ENCODE measurements at regions not wholly inside any gene's neighbourhood (a gene's known extent, or its start where the extent isn't known, plus 50 kb on each side); places are given as distances from the start of the nearest gene placed in this dataset.

DNA sequence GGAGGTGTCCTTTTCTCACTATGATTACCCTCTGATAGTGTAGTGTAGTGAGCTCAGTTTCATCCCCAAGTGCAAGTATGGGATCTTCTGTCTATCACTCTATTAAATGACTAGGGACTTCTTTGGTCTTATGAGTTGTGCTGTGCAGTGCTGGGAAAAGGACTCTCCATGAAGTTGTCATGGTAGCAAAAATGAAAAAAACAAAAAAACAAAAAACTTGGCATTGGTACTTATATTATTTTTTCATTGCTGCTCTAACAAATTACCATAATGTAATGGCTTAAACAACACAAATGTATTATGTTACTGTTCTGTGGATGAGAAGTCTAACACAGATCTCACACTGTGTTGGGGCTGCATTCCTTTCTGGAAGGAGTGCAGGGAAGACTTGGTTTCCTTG lies 393.1 kb upstream of the NOVA1 start:
- Mint-ChIP-seq H3K27me3 (no peaks in the 10 kb centered on the region), H3K4me1 (no peaks in the 10 kb centered on the region), H3K9me3 (peaks cover 4% of the 10 kb centered on the region), H3K4me3 (no peak overlapping the region), H3K27ac (no peak overlapping the region), H3K36me3 (no peaks in the 10 kb centered on the region)
- DNase-seq (no peak), ATAC-seq (ENCODE audit: low read depth) (no peak)
- POLR2A ChIA-PET: no interaction called here

DNA sequence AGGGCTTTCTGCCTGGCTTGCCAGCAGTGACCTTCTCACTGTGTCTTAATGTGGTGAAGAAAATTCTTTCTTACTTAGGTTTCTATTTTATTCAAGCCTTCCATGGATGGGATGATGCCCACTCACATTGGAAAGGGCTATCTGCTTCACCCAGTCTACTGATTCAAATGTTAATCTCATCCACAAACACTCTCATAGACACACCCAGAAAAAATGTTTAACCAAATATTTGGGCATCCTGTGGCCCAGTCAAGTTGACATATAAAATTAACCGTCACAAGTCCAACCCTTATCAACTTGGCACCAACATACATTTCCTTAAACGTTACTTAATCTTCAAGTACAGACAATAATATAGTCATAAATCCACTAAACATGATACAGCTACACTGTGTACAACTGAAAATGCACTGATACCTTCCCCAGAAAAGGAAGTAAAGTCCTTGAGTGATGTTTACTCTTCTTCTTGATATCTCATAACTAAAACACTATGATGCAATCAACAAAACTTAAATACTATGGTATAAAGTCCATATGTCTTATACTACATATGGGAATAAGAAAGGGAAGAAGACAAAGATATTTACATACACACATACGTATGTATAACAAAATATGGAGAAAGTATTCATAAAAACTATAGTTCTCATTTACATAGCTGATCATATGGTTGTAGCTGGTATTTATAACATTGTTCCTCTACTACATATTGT lies 394.7 kb upstream of the NOVA1 start:
- Mint-ChIP-seq H3K36me3 (no peaks in the 10 kb centered on the region), H3K4me1 (no peaks in the 10 kb centered on the region), H3K4me3 (no peak overlapping the region), H3K27ac (no peak overlapping the region), H3K9me3 (peaks cover 4% of the 10 kb centered on the region), H3K27me3 (no peaks in the 10 kb centered on the region)
- ATAC-seq (ENCODE audit: low read depth) (no peak), DNase-seq (no peak)
- POLR2A ChIA-PET: no interaction called here

DNA sequence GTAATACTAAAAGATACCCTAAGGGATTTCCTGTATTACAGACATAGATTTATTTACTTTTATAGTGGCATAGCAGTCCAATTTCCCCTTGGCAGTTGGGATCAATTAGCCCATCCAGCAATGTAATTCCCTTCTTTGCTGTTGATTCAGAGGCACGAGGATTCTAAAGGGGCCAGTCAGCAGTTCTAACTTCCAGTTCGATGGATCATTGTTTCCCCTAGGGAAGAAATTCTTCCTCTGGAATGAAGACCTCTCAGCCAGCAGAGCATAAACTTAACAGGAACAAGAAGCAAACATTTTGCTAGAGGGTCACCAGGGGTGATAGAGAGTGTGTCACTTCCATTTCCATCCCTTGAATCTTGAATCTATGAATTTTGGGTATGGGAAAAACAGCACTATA lies 395.7 kb upstream of the NOVA1 start:
- POLR2A ChIA-PET: no interaction called here
- H3K4me3 Mint-ChIP-seq: no peak overlapping the region
- H3K4me1 Mint-ChIP-seq: no peaks in the 10 kb centered on the region
- peaks cover 4% of the 10 kb centered on the region for H3K9me3 Mint-ChIP-seq
- DNase-seq (no peak), ATAC-seq (ENCODE audit: low read depth) (no peak)
- H3K27me3 Mint-ChIP-seq: no peaks in the 10 kb centered on the region
- H3K36me3 Mint-ChIP-seq: no peaks in the 10 kb centered on the region
- H3K27ac Mint-ChIP-seq: no peak overlapping the region

DNA sequence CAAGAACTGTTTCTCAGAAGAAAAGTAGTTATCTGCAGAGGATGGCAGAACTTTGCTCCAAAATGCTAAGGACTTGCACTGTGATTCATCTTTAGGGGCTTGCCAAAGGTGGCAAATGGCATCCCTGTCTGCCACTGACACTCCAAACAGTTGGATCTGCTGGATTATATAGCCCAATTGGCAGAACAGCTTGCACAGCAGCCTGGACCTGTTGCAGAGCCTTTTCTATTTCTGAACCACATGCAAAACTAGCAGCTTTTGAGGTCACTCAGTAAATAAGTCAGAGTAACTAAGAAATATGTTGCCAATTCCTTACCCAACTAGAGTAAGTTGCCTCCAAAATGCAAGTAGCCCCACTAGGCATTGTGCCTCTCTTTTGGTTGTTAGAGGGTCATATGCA lies 397.5 kb upstream of the NOVA1 start:
- no peak for ATAC-seq (ENCODE audit: low read depth)
- Mint-ChIP-seq H3K9me3 (peaks cover 4% of the 10 kb centered on the region), H3K27ac (no peak overlapping the region), H3K4me3 (no peak overlapping the region), H3K27me3 (no peaks in the 10 kb centered on the region), H3K36me3 (no peaks in the 10 kb centered on the region), H3K4me1 (no peaks in the 10 kb centered on the region)
- DNase-seq: no peak
- POLR2A ChIA-PET: no interaction called here

DNA sequence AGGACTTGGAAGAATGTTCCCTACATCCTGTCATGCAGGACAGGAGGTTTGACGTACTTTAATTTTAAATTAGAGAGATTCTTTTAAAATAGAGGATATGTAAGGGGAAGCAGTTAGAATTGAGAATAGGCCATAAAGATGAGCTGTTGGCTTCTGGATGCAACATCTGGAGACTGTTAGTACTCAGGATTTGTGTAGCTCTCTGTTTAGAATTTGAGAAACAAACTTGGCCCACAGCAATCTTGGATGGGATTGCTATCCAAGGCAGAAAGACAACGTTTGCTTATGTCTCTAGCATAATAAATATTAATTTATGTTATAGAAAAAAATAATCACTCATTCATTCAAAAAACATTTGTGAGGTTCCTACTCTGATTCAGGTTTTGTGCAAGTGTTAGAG lies 398.4 kb upstream of the NOVA1 start:
- H3K4me1 Mint-ChIP-seq: no peaks in the 10 kb centered on the region
- DNase-seq (no peak), ATAC-seq (ENCODE audit: low read depth) (no peak)
- H3K4me3 Mint-ChIP-seq: no peak overlapping the region
- no peaks in the 10 kb centered on the region for H3K27me3 Mint-ChIP-seq
- no peak overlapping the region for H3K27ac Mint-ChIP-seq
- H3K9me3 Mint-ChIP-seq: peaks cover 4% of the 10 kb centered on the region
- no peaks in the 10 kb centered on the region for H3K36me3 Mint-ChIP-seq
- POLR2A ChIA-PET: no interaction called here

DNA sequence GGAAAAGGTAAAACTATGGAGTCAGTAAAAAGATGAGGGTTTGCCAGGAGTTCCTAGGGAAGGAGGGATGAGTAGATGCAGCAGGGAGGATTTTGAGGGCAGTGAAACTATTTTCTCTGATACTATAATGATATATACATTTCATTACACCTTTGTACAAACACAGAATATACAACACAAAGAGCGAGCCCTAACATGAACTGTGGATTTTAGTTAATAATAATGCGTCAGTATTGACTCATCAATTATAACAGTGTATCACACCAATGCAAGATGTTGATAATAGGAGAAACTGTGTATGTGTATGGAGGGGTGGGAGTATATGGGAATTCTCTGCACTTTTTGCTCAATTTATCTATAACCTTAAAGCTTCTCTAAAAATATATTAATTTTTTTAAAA lies 404.3 kb upstream of the NOVA1 start:
- peaks cover 9% of the 10 kb centered on the region for H3K9me3 Mint-ChIP-seq
- no peaks in the 10 kb centered on the region for H3K4me1 Mint-ChIP-seq
- no peak overlapping the region for H3K4me3 Mint-ChIP-seq
- no peak overlapping the region for H3K27ac Mint-ChIP-seq
- H3K36me3 Mint-ChIP-seq: no peaks in the 10 kb centered on the region
- H3K27me3 Mint-ChIP-seq: no peaks in the 10 kb centered on the region
- POLR2A ChIA-PET: no interaction called here
- DNase-seq (no peak), ATAC-seq (ENCODE audit: low read depth) (no peak)

DNA sequence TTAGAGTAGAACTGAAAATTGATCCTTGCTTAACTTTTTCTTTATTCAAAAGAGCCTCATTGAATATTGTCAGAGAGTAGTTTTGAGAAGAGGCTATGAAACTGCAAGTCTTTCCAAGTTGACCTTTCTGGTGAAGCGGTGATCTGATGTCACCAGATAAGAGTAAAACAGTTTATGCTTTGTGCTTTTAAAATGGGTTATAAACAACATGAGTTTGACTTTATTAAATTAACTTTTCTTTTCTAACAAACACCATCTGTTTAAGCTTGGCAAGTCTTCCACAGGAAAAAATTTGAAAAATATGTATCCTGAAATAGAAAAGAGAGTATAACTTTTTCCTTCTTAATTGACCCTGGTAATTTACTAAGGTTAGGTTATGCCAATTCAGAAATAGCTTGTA lies 408.7 kb upstream of the NOVA1 start:
- no peak for ATAC-seq (ENCODE audit: low read depth)
- Mint-ChIP-seq H3K4me3 (no peak overlapping the region), H3K36me3 (no peaks in the 10 kb centered on the region), H3K4me1 (no peaks in the 10 kb centered on the region), H3K27me3 (no peaks in the 10 kb centered on the region), H3K27ac (no peak overlapping the region), H3K9me3 (peaks cover 13% of the 10 kb centered on the region)
- no peak for DNase-seq
- POLR2A ChIA-PET: no interaction called here

DNA sequence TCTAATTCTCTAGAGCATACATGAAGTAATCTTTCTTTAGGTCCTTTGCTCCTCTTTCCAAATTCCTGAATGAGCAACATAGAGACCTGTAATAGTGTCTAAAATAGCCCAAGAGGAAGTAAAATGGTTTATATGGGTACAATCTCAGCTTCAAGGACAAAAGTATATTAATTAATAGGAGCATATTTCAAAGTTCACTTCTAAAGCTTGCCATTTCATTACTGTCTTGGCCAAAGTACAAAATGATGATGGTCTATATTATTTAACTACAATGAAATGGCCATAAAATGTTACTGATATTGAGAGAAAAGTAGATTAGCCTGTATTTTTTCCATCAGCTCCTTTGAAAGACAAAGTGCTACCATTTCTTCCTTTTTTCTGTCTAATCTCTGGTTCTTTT lies 410.4 kb upstream of the NOVA1 start:
- no peak overlapping the region for H3K27ac Mint-ChIP-seq
- H3K4me1 Mint-ChIP-seq: no peaks in the 10 kb centered on the region
- no peak overlapping the region for H3K4me3 Mint-ChIP-seq
- ATAC-seq (ENCODE audit: low read depth) (no peak), DNase-seq (no peak)
- H3K27me3 Mint-ChIP-seq: no peaks in the 10 kb centered on the region
- H3K9me3 Mint-ChIP-seq: peaks cover 14% of the 10 kb centered on the region
- H3K36me3 Mint-ChIP-seq: no peaks in the 10 kb centered on the region
- POLR2A ChIA-PET: no interaction called here

DNA sequence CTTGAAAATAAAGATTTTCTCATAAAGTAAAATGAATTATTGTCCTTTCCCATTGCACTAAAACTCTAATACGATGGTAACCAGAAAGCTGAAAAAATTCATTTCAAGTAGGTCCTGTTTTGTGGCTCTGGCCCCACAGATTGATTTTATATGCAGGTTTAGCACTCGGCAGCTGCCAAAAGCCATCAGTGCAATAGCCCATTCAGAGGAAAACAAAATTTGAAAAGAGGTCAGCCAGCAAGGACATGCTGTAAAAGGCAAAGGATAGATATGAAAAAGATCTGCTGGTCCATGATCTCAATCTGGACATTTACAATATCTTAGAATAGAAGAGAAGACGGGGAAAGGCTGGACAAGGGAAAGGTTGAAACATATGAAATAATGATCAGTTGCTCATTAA lies 414.8 kb upstream of the NOVA1 start:
- Mint-ChIP-seq H3K27ac (no peak overlapping the region), H3K36me3 (no peaks in the 10 kb centered on the region), H3K9me3 (peaks cover 8% of the 10 kb centered on the region), H3K4me3 (no peak overlapping the region), H3K27me3 (no peaks in the 10 kb centered on the region), H3K4me1 (no peaks in the 10 kb centered on the region)
- no peak for DNase-seq
- POLR2A ChIA-PET: no interaction called here
- ATAC-seq (ENCODE audit: low read depth): no peak

DNA sequence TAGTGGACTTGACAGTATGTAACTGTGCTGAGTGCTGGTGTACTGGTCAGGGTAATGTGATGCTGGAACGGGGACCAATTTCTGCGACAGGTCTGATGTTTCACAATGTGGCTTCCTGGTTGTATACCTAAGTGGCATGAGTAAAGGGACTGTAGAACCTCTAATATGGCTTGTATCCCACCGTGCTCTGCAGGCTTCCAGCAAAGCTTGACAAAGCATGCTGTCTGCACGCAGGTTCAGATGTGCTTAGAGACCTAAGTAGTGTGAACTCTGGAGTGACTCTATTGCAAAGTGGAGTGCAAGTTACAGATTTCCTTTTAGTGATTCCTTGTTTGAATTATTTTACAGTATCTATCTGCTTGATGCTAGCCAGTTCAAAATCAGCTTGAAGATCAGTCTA lies 415.8 kb upstream of the NOVA1 start:
- ATAC-seq (ENCODE audit: low read depth) (no peak), DNase-seq (no peak)
- H3K27ac Mint-ChIP-seq: no peak overlapping the region
- POLR2A ChIA-PET: no interaction called here
- peaks cover 8% of the 10 kb centered on the region for H3K9me3 Mint-ChIP-seq
- H3K27me3 Mint-ChIP-seq: no peaks in the 10 kb centered on the region
- no peak overlapping the region for H3K4me3 Mint-ChIP-seq
- no peaks in the 10 kb centered on the region for H3K36me3 Mint-ChIP-seq
- H3K4me1 Mint-ChIP-seq: no peaks in the 10 kb centered on the region

DNA sequence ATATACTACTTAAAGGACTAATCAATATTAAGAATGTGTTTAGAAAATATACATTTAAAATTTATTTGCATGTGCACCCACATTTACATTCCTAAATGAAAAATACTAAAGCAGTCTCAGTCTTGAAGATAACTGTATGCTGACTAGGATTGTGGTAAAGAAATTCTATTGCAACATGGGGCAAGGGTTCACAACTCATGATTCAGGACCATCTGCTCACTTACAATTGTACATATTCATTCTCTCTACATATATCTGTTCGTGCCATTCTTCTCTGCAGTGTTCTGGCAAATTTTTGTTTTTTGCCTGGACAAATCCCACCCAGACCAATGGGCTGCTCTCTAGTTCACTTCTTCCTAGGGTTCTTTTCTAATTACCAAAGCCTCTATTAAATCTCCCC lies 417.2 kb upstream of the NOVA1 start:
- Mint-ChIP-seq H3K27ac (no peak overlapping the region), H3K9me3 (peaks cover 5% of the 10 kb centered on the region), H3K4me3 (no peak overlapping the region), H3K4me1 (no peaks in the 10 kb centered on the region), H3K36me3 (no peaks in the 10 kb centered on the region), H3K27me3 (no peaks in the 10 kb centered on the region)
- POLR2A ChIA-PET: no interaction called here
- ATAC-seq (ENCODE audit: low read depth): no peak
- no peak for DNase-seq

DNA sequence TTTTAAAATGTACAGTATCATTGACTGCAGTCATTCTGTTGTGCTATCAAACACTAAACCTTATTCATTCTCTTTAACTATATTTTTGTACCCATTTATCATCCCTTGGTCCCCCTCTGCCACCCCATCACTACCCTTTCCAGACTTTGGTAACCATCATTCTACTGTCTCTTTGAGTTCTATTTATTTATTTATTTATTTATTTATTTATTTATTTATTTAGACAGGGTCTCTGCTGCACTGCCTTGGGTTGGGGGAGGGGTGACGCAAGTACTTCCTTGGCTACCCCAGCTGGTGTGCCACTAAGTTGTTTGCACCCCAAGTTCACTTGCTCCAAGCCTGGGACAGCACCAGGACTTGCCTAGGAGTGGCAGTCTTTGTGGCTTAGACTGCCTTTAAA lies 427.8 kb upstream of the NOVA1 start:
- Mint-ChIP-seq H3K27me3 (no peaks in the 10 kb centered on the region), H3K4me3 (no peak overlapping the region)
- POLR2A ChIA-PET: no interaction called here

DNA sequence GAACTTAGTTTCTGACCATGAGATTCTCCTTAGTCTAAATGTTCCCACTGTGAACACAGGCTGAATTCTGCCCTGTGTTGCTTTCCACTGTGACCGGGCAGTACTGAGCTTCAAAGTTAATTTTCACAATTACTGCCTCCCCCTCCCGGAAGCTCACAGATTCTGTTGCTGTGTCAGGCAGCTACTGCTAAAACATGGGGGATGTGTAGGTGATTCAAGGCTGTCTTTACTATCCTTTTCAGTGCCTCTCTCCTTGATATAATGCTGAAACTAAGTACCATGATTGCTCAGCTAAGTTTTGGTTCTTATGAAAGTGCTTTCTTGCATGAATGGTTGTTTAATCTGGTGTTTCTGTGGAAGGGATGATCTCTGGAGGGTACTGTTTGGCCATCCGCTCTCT lies 428.3 kb upstream of the NOVA1 start:
- DNase-seq (no peak), ATAC-seq (ENCODE audit: low read depth) (no peak)
- no peaks in the 10 kb centered on the region for H3K36me3 Mint-ChIP-seq
- H3K27me3 Mint-ChIP-seq: no peaks in the 10 kb centered on the region
- peaks cover 8% of the 10 kb centered on the region for H3K9me3 Mint-ChIP-seq
- H3K4me1 Mint-ChIP-seq: no peaks in the 10 kb centered on the region
- H3K27ac Mint-ChIP-seq: no peak overlapping the region
- POLR2A ChIA-PET: no interaction called here
- no peak overlapping the region for H3K4me3 Mint-ChIP-seq

More for the DNA sequence above, 427.8 kb upstream of the NOVA1 start:
- Mint-ChIP-seq H3K4me1 (no peaks in the 10 kb centered on the region), H3K27ac (no peak overlapping the region), H3K36me3 (no peaks in the 10 kb centered on the region), H3K9me3 (peaks cover 7% of the 10 kb centered on the region)
- no peak for DNase-seq
- no peak for ATAC-seq (ENCODE audit: low read depth)

DNA sequence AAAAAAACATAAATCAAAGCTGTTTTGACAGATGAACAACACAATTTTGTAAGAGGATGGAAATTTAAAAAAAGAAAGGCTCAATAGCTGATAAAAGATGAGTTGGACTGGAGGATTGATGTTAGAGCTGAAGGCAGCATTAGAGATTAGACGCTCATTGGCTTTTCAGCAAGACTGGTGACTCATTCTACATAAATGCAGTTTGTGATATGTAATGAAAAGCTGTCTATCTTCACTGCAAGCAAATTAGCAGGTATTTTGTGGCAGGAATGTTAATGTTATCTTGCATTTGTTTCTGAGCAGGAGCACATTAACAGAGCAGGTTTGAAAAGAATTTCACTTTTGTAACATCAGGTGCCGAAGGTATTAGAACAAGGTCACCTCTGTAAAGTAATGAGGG lies 442.7 kb upstream of the NOVA1 start:
- H3K4me1 Mint-ChIP-seq: no peaks in the 10 kb centered on the region
- peaks cover 4% of the 10 kb centered on the region for H3K9me3 Mint-ChIP-seq
- no peaks in the 10 kb centered on the region for H3K36me3 Mint-ChIP-seq
- ATAC-seq (ENCODE audit: low read depth) (no peak), DNase-seq (no peak)
- H3K27me3 Mint-ChIP-seq: no peaks in the 10 kb centered on the region
- H3K27ac Mint-ChIP-seq: no peak overlapping the region
- H3K4me3 Mint-ChIP-seq: no peak overlapping the region
- POLR2A ChIA-PET: no interaction called here

DNA sequence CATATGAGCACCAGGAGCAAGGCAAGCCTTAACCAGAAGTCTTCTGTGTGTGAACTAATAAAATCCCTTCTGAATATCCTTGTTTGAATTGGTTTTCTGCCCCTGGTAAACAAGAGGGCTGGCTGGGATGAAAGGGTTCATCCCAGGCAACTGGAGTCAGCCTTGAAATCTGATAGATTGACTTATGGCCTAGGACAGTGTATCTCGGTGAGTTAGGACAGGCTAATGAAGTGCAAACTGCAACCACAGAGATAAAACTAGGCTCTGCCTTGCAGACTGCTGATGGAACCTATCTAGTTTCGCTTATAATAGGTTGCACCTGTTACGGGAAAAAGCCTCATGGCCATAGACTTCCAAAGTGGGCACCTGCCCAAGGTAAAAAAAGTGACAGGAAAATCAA lies 451.9 kb upstream of the NOVA1 start:
- Mint-ChIP-seq H3K36me3 (no peaks in the 10 kb centered on the region), H3K27ac (no peak overlapping the region), H3K4me1 (no peaks in the 10 kb centered on the region), H3K27me3 (no peaks in the 10 kb centered on the region), H3K4me3 (no peak overlapping the region), H3K9me3 (peaks cover 6% of the 10 kb centered on the region)
- POLR2A ChIA-PET: no interaction called here
- ATAC-seq (ENCODE audit: low read depth): no peak
- DNase-seq: no peak
